ENCODE measurements at regions not wholly inside any gene's neighbourhood (a gene's known extent, or its start where the extent isn't known, plus 50 kb on each side); places are given as distances from the start of the nearest gene placed in this dataset.

- Mint-ChIP-seq H3K9me3 (no peaks in the 10 kb centered on the region), H3K4me1 (no peaks in the 10 kb centered on the region), H3K4me3 (no peak overlapping the region), H3K27me3 (ENCODE audit: low read depth in 2 of 2) (peaks cover 23 to 47% of the 10 kb centered on the region in 2 donors), H3K27ac (no peak overlapping the region), H3K36me3 (no peaks in the 10 kb centered on the region)
- TF ChIP-seq CTCF (IDR thresholded peaks at IDR 0.05): no peak
- intact Hi-C loops (cut with micrococcal nuclease): no loop called here
- H3K27ac ChIP-seq (ENCODE audit: low read length): no peak overlapping the region
- WGBS (ENCODE audit: insufficient coverage): 92% methylated on average over 11 of the region's 11 CpGs
- peaks cover 3% of the 10 kb centered on the region for H3K27me3 ChIP-seq (ENCODE audit: control insufficient read depth, insufficient read depth, low read length)
- H3K4me1 ChIP-seq (ENCODE audit: control insufficient read depth, insufficient read depth, low read length): no peaks in the 10 kb centered on the region
- H3K9me3 ChIP-seq (ENCODE audit: control insufficient read depth, insufficient read depth, low read length): no peaks in the 10 kb centered on the region
- no peaks in the 10 kb centered on the region for H3K36me3 ChIP-seq (ENCODE audit: control insufficient read depth, insufficient read depth, low read length)
- DNase-seq: no peak
- ATAC-seq: no peak
- no peak overlapping the region for H3K4me3 ChIP-seq (ENCODE audit: low read length)
Measured at GRCh38 chr2:176961775-176962619, 250.6 kb upstream of the HNRNPA3 start.

GRCh38 chr2:176963568-176964287 lies 248.9 kb upstream of the HNRNPA3 start:
- ATAC-seq: no peak
- no peak overlapping the region for H3K4me3 ChIP-seq (ENCODE audit: low read length)
- H3K9me3 Mint-ChIP-seq: no peaks in the 10 kb centered on the region
- H3K27me3 ChIP-seq (ENCODE audit: control insufficient read depth, insufficient read depth, low read length): peaks cover 3% of the 10 kb centered on the region
- H3K27ac ChIP-seq (ENCODE audit: low read length): no peak overlapping the region
- no peaks in the 10 kb centered on the region for H3K36me3 Mint-ChIP-seq
- no peak for DNase-seq
- no peak for TF ChIP-seq CTCF (IDR thresholded peaks at IDR 0.05)
- H3K27me3 Mint-ChIP-seq (ENCODE audit: low read depth in 2 of 2): peaks cover 28 to 55% of the 10 kb centered on the region in 2 donors
- 86% methylated on average over 4 of the region's 4 CpGs for WGBS (ENCODE audit: insufficient coverage)
- H3K27ac Mint-ChIP-seq: no peak overlapping the region
- no peaks in the 10 kb centered on the region for H3K4me1 Mint-ChIP-seq
- intact Hi-C loops (cut with micrococcal nuclease): no loop called here
- no peaks in the 10 kb centered on the region for H3K36me3 ChIP-seq (ENCODE audit: control insufficient read depth, insufficient read depth, low read length)
- H3K4me1 ChIP-seq (ENCODE audit: control insufficient read depth, insufficient read depth, low read length): no peaks in the 10 kb centered on the region
- no peak overlapping the region for H3K4me3 Mint-ChIP-seq
- no peaks in the 10 kb centered on the region for H3K9me3 ChIP-seq (ENCODE audit: control insufficient read depth, insufficient read depth, low read length)

GRCh38 chr2:176967911-176968450 lies 244.6 kb upstream of the HNRNPA3 start:
- TF ChIP-seq CTCF (IDR thresholded peaks at IDR 0.05): no peak

More at GRCh38 chr2:176967911-176968450, 244.6 kb upstream of the HNRNPA3 start:
- Histone ChIP-seq H3K36me3 (ENCODE audit: control insufficient read depth, insufficient read depth, low read length) (no peaks in the 10 kb centered on the region), H3K4me3 (ENCODE audit: low read length) (no peak overlapping the region), H3K9me3 (ENCODE audit: control insufficient read depth, insufficient read depth, low read length) (no peaks in the 10 kb centered on the region), H3K27me3 (ENCODE audit: control insufficient read depth, insufficient read depth, low read length) (peaks cover 3% of the 10 kb centered on the region), H3K4me1 (ENCODE audit: control insufficient read depth, insufficient read depth, low read length) (no peaks in the 10 kb centered on the region), H3K27ac (ENCODE audit: low read length) (no peak overlapping the region)
- DNase-seq (no peak), ATAC-seq (no peak)
- no peaks in the 10 kb centered on the region for H3K9me3 Mint-ChIP-seq
- no peak overlapping the region for H3K27ac Mint-ChIP-seq
- H3K4me1 Mint-ChIP-seq: no peaks in the 10 kb centered on the region
- no peaks in the 10 kb centered on the region for H3K36me3 Mint-ChIP-seq
- intact Hi-C loops (cut with micrococcal nuclease): no loop called here
- H3K4me3 Mint-ChIP-seq: no peak overlapping the region
- H3K27me3 Mint-ChIP-seq (ENCODE audit: low read depth in 2 of 2): peaks cover 23 to 49% of the 10 kb centered on the region in 2 donors

Measured in natural killer cell (primary cell).